ENCODE measurements at regions not wholly inside any gene's neighbourhood (a gene's known extent, or its start where the extent isn't known, plus 50 kb on each side); places are given as distances from the start of the nearest gene placed in this dataset.

DNA sequence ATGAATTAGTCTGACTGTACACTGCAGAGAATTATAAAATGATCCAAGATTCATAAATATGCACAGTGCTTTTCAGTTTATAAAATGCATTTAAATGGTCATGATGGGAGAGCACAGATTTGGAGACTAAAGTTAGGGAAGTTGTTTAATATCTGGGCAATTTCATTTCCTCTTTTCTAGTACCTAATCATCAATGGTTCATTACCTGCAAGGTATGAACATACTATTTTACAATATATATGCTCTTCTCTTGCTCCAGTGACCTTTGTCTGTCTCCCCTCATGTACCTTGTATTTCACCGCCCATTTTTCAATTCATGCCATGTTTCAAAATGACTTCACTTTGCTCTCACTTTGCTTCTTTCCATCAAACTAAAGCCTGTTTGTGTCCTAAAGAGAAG, 114.5 kb downstream of the SUCNR1 start:
- intact Hi-C loops (cut with micrococcal nuclease) = no loop called here
- WGBS (ENCODE audit: insufficient coverage) = 42% methylated on average over 1 of the region's 1 CpG
- no peak for ATAC-seq (ENCODE audit: low read depth)
- Histone ChIP-seq H3K4me3 (ENCODE audit: control extremely low read depth in 1 of 5, extremely low read depth in 1 of 5, insufficient read depth in 1 of 5, low read depth in 2 of 5, low read length in 4 of 5) (no peak overlapping the region), H3K36me3 (replicated peaks in 1 of 2; ENCODE audit: control extremely low read depth in 1 of 2, control insufficient read depth in 1 of 2, extremely low read depth in 1 of 2, insufficient read depth in 2 of 2, low read length in 1 of 2) (no peaks in the 10 kb centered on the region), H3K9ac (ENCODE audit: low read length) (no peak overlapping the region), H2AFZ (ENCODE audit: insufficient read depth, low read depth, low read length, poor library complexity, severe bottlenecking) (no peak overlapping the region), H3K79me2 (ENCODE audit: control insufficient read depth, insufficient read depth, low read length) (no peaks in the 10 kb centered on the region), H3K27me3 (replicated peaks in 1 of 4; ENCODE audit: control extremely low read depth in 1 of 4, control insufficient read depth in 3 of 4, insufficient read depth in 4 of 4, low read length in 3 of 4) (peaks cover 0 to 4% (median 0%) of the 10 kb centered on the region in 4 experiments), H3K4me2 (replicated peaks; ENCODE audit: low read depth, low read length, poor library complexity, severe bottlenecking) (no peak overlapping the region), H3K9me3 (ENCODE audit: control extremely low read depth in 1 of 3, control insufficient read depth in 2 of 3, insufficient read depth in 1 of 3, low read length in 2 of 3) (no peaks in the 10 kb centered on the region), H3K27ac (ENCODE audit: low read length in 2 of 2) (no peak overlapping the region), H4K20me1 (ENCODE audit: control insufficient read depth, insufficient read depth, low read length, poor library complexity, severe bottlenecking) (no peaks in the 10 kb centered on the region), H3K4me1 (ENCODE audit: control insufficient read depth in 2 of 2, insufficient read depth in 2 of 2, low read length in 2 of 2) (peaks cover 7 to 9% of the 10 kb centered on the region in 2 donors)
- Mint-ChIP-seq H3K9me3 (ENCODE audit: insufficient read depth) (no peaks in the 10 kb centered on the region), H3K27me3 (peaks cover 11% of the 10 kb centered on the region), H3K4me1 (peaks cover 9% of the 10 kb centered on the region), H3K27ac (no peak overlapping the region), H3K4me3 (no peak overlapping the region)
- ChIA-PET POLR2A (no interaction called here), CTCF (no interaction called here)
- TF ChIP-seq EZH2 (IDR thresholded peaks at IDR 0.05; ENCODE audit: borderline replicate concordance, insufficient read depth, low read depth, low read length, poor library complexity, severe bottlenecking) = no peak
- TF ChIP-seq, protein P1, sequence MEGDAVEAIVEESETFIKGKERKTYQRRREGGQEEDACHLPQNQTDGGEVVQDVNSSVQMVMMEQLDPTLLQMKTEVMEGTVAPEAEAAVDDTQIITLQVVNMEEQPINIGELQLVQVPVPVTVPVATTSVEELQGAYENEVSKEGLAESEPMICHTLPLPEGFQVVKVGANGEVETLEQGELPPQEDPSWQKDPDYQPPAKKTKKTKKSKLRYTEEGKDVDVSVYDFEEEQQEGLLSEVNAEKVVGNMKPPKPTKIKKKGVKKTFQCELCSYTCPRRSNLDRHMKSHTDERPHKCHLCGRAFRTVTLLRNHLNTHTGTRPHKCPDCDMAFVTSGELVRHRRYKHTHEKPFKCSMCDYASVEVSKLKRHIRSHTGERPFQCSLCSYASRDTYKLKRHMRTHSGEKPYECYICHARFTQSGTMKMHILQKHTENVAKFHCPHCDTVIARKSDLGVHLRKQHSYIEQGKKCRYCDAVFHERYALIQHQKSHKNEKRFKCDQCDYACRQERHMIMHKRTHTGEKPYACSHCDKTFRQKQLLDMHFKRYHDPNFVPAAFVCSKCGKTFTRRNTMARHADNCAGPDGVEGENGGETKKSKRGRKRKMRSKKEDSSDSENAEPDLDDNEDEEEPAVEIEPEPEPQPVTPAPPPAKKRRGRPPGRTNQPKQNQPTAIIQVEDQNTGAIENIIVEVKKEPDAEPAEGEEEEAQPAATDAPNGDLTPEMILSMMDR (IDR thresholded peaks at IDR 0.05) = no peak
- DNase-seq = peak; percentile 20

DNA sequence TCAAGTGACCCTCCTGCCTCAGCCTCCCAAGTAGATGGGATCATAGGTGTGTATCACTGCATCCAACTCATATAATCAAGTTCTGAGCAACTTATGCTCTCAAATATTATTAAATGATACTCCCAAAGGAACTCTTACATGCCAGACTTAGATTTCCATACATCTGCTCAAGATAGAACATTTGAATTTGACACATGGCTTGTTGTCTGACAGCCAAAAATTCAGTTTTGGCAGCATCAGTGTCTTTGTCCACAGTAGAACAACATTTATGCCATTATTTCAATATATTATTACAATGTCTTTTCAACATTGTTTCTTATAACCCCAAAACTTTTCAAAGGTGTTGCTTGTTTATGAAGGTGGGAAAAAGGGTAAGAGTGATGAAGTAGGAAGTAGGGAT, 116.2 kb downstream of the SUCNR1 start:
- H2AFZ ChIP-seq (ENCODE audit: insufficient read depth, low read depth, low read length, poor library complexity, severe bottlenecking) = no peak overlapping the region
- H3K27me3 ChIP-seq (replicated peaks in 1 of 4; ENCODE audit: control extremely low read depth in 1 of 4, control insufficient read depth in 3 of 4, insufficient read depth in 4 of 4, low read length in 3 of 4) = peaks cover 0 to 4% (median 0%) of the 10 kb centered on the region in 4 experiments
- POLR2A ChIA-PET = no interaction called here
- TF ChIP-seq, protein P1 (IDR thresholded peaks at IDR 0.05) = no peak
- TF ChIP-seq EZH2 (IDR thresholded peaks at IDR 0.05; ENCODE audit: borderline replicate concordance, insufficient read depth, low read depth, low read length, poor library complexity, severe bottlenecking) = no peak
- H3K4me1 ChIP-seq (ENCODE audit: control insufficient read depth in 2 of 2, insufficient read depth in 2 of 2, low read length in 2 of 2) = peaks cover 7 to 9% of the 10 kb centered on the region in 2 donors
- no peak overlapping the region for H3K27ac Mint-ChIP-seq
- no peak overlapping the region for H3K9ac ChIP-seq (ENCODE audit: low read length)
- H3K36me3 ChIP-seq (replicated peaks in 1 of 2; ENCODE audit: control extremely low read depth in 1 of 2, control insufficient read depth in 1 of 2, extremely low read depth in 1 of 2, insufficient read depth in 2 of 2, low read length in 1 of 2) = no peaks in the 10 kb centered on the region
- intact Hi-C loops (cut with micrococcal nuclease) = no loop called here
- no peaks in the 10 kb centered on the region for H3K9me3 ChIP-seq (ENCODE audit: control extremely low read depth in 1 of 3, control insufficient read depth in 2 of 3, insufficient read depth in 1 of 3, low read length in 2 of 3)
- peaks cover 11% of the 10 kb centered on the region for H3K27me3 Mint-ChIP-seq
- CTCF ChIA-PET = no interaction called here
- H3K4me1 Mint-ChIP-seq = peaks cover 9% of the 10 kb centered on the region
- no peak overlapping the region for H3K4me2 ChIP-seq (replicated peaks; ENCODE audit: low read depth, low read length, poor library complexity, severe bottlenecking)
- H3K4me3 ChIP-seq (ENCODE audit: control extremely low read depth in 1 of 5, extremely low read depth in 1 of 5, insufficient read depth in 1 of 5, low read depth in 2 of 5, low read length in 4 of 5) = no peak overlapping the region
- H4K20me1 ChIP-seq (ENCODE audit: control insufficient read depth, insufficient read depth, low read length, poor library complexity, severe bottlenecking) = no peaks in the 10 kb centered on the region
- H3K4me3 Mint-ChIP-seq = no peak overlapping the region
- H3K27ac ChIP-seq (ENCODE audit: low read length in 2 of 2) = no peak overlapping the region
- ATAC-seq (ENCODE audit: low read depth) (no peak), DNase-seq (no peak)
- no peaks in the 10 kb centered on the region for H3K79me2 ChIP-seq (ENCODE audit: control insufficient read depth, insufficient read depth, low read length)
- no peaks in the 10 kb centered on the region for H3K9me3 Mint-ChIP-seq (ENCODE audit: insufficient read depth)

All from B cell (primary cell).